ENCODE measurements at regions not wholly inside any gene's neighbourhood (a gene's known extent, or its start where the extent isn't known, plus 50 kb on each side); places are given as distances from the start of the nearest gene placed in this dataset.

DNA sequence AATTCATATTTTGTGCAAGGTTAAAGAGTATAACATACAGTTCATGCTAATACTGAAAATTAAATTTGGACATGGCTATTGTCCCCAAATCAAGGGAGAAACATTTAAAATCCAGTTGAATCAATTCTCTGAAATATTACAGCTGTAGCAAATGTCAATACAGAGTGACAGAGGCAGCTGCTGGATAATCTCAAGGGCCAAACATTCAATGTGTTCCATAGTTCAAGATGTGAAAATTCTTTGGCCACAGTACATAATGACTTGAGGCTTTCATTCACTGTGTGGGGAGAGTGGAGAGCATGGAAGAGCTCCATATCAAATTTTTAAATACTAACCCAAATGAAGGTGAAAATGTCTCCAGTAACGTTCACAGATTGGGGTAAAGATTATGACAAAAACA is 1192.8 kb upstream of the CADM2 start:
- ChIA-PET CTCF (no interaction called here), POLR2A (no interaction called here)
- no peak overlapping the region for H3K4me3 ChIP-seq (ENCODE audit: low read depth, low read length)
- no peaks in the 10 kb centered on the region for H3K9me3 ChIP-seq (ENCODE audit: control insufficient read depth, insufficient read depth, low read depth, low read length)
- H3K36me3 ChIP-seq (ENCODE audit: control insufficient read depth in 2 of 2, insufficient read depth in 1 of 2, low read length in 2 of 2) = no peaks in the 10 kb centered on the region
- H3K4me1 ChIP-seq (ENCODE audit: control insufficient read depth, insufficient read depth, low read length) = no peaks in the 10 kb centered on the region
- TF ChIP-seq ZNF555 (tag by site-specific recombination; conservative IDR thresholded peaks at IDR 0.05) (no peak), ZBTB17 (tag by site-specific recombination; IDR thresholded peaks at IDR 0.05) (no peak), BCL11B (tag by site-specific recombination; IDR thresholded peaks at IDR 0.05; ENCODE audit: low read depth) (no peak)
- no peak overlapping the region for H3K27ac ChIP-seq (ENCODE audit: extremely low read depth, low read depth, low read length)

DNA sequence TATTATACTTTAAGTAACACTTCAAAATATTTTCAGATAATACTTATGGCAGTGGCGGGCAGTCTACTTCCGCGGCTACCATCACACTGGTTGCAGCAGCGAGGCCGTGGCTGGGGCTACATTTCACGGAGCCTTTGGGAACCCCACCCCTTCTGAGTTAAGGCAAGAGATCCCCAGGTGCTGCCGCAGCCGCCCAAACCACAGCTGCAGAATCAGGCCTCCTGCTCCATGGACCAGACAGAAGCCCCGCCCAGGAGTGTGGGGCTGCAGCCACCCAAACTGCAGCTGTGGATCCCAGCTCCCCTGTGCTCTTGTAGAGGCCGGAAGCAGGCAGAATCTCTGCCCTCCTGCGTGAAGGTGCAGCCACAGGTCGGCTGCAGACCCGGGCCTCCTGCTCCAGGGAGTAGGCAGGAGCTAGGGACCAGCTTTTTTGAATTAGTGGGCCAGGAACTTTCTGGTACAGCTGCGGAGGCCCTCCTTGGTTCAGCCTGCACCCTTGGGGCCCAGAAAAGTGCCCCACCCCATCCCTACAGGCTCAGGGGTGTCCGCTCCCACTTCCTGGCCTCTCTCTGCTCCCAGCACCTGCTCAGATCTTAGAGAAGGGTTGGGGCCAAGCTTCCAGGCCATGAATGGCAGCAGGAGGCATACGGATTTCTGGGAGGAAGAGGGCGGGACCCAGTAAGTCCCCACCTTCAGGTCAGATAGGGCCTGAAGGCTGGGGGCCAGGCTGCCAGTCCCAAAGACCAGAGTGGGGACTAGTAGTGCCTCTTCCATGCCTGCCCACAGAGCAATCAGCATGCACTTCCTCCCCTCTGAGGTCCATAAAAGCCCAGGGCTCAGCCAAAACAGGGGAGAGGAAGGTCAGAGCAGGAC is 1188.8 kb upstream of the CADM2 start:
- TF ChIP-seq ZNF501 (tag by site-specific recombination; IDR thresholded peaks at IDR 0.05) = no peak
- TF ChIP-seq ZNF548 (tag by site-specific recombination; IDR thresholded peaks at IDR 0.05) = no peak
- TF ChIP-seq ZNF629 (tag by site-specific recombination; IDR thresholded peaks at IDR 0.05) = no peak
- no peak for TF ChIP-seq ZNF791 (tag by site-specific recombination; IDR thresholded peaks at IDR 0.05)
- no peak for TF ChIP-seq ZFP69B (tag by site-specific recombination; IDR thresholded peaks at IDR 0.05)
- TF ChIP-seq ZNF302 (tag by site-specific recombination; IDR thresholded peaks at IDR 0.05; ENCODE audit: low read depth) = no peak
- TF ChIP-seq, protein P1, sequence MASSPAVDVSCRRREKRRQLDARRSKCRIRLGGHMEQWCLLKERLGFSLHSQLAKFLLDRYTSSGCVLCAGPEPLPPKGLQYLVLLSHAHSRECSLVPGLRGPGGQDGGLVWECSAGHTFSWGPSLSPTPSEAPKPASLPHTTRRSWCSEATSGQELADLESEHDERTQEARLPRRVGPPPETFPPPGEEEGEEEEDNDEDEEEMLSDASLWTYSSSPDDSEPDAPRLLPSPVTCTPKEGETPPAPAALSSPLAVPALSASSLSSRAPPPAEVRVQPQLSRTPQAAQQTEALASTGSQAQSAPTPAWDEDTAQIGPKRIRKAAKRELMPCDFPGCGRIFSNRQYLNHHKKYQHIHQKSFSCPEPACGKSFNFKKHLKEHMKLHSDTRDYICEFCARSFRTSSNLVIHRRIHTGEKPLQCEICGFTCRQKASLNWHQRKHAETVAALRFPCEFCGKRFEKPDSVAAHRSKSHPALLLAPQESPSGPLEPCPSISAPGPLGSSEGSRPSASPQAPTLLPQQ (tag by site-specific recombination; IDR thresholded peaks at IDR 0.05) = no peak
- TF ChIP-seq ZNF280C (tag by site-specific recombination; IDR thresholded peaks at IDR 0.05) = no peak
- TF ChIP-seq PBX3 (CRISPR knock-in tag; IDR thresholded peaks at IDR 0.05) = no peak
- no peak for TF ChIP-seq ZNF133 (tag by site-specific recombination; IDR thresholded peaks at IDR 0.05)
- no peak for TF ChIP-seq ZNF114 (tag by site-specific recombination; IDR thresholded peaks at IDR 0.05)
- TF ChIP-seq, protein P2, sequence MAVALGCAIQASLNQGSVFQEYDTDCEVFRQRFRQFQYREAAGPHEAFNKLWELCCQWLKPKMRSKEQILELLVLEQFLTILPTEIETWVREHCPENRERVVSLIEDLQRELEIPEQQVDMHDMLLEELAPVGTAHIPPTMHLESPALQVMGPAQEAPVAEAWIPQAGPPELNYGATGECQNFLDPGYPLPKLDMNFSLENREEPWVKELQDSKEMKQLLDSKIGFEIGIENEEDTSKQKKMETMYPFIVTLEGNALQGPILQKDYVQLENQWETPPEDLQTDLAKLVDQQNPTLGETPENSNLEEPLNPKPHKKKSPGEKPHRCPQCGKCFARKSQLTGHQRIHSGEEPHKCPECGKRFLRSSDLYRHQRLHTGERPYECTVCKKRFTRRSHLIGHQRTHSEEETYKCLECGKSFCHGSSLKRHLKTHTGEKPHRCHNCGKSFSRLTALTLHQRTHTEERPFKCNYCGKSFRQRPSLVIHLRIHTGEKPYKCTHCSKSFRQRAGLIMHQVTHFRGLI (tag by site-specific recombination; IDR thresholded peaks at IDR 0.05) = no peak
- no peak for TF ChIP-seq ZNF623 (tag by site-specific recombination; IDR thresholded peaks at IDR 0.05)
- TF ChIP-seq FEZF1 (tag by site-specific recombination; IDR thresholded peaks at IDR 0.05) = no peak
- Histone ChIP-seq H3K4me3 (ENCODE audit: low read depth, low read length) (no peak overlapping the region), H3K36me3 (ENCODE audit: control insufficient read depth in 2 of 2, insufficient read depth in 1 of 2, low read length in 2 of 2) (no peaks in the 10 kb centered on the region), H3K9me3 (ENCODE audit: control insufficient read depth, insufficient read depth, low read depth, low read length) (no peaks in the 10 kb centered on the region), H3K4me1 (ENCODE audit: control insufficient read depth, insufficient read depth, low read length) (no peaks in the 10 kb centered on the region), H3K27ac (ENCODE audit: extremely low read depth, low read depth, low read length) (no peak overlapping the region)
- CTCF ChIA-PET = no interaction called here
- POLR2A ChIA-PET = no interaction called here

Data from HEK293 (cell line).